ENCODE measurements at regions not wholly inside any gene's neighbourhood (a gene's known extent, or its start where the extent isn't known, plus 50 kb on each side); places are given as distances from the start of the nearest gene placed in this dataset.

GRCh38 chr18:42165922-42166513, 211.0 kb downstream of the PIK3C3 start:
- H3K4me3 ChIP-seq: no peak overlapping the region
- H3F3A ChIP-seq (ENCODE audit: insufficient read depth, low read depth): no peaks in the 10 kb centered on the region
- no peak for DNase-seq
- no peaks in the 10 kb centered on the region for H3K9me3 ChIP-seq (ENCODE audit: insufficient read depth, low read depth)
- no peaks in the 10 kb centered on the region for H3K9me2 ChIP-seq (ENCODE audit: insufficient read depth)
- TF ChIP-seq CTCF (conservative IDR thresholded peaks at IDR 0.05): no peak
- no peak for TF ChIP-seq EZH2 (IDR thresholded peaks at IDR 0.05; ENCODE audit: low read depth)
- ChIA-PET CTCF (no interaction called here), POLR2A (ENCODE audit: unreplicated experiment) (no interaction called here)
- H3K27me3 ChIP-seq (ENCODE audit: insufficient read depth, low read depth): no peaks in the 10 kb centered on the region
- no peaks in the 10 kb centered on the region for H4K20me1 ChIP-seq (ENCODE audit: insufficient read depth)
- no TSS peak for BruUV-seq (replicated peaks)
- H2AFZ ChIP-seq: no peak overlapping the region
- intact Hi-C loops (cut with micrococcal nuclease; ENCODE audit: unreplicated experiment): no loop called here
- no peaks in the 10 kb centered on the region for H3K36me3 ChIP-seq (ENCODE audit: low read depth)
- no peaks in the 10 kb centered on the region for H3K79me2 ChIP-seq (ENCODE audit: low read depth)
- no peak overlapping the region for H3K4me2 ChIP-seq
- H3K27ac ChIP-seq: no peak overlapping the region
- no peaks in the 10 kb centered on the region for H3K4me1 ChIP-seq (replicated peaks; ENCODE audit: insufficient read depth)

- Histone ChIP-seq H3K27me3 (ENCODE audit: insufficient read depth, low read depth) (no peaks in the 10 kb centered on the region), H3K4me3 (no peak overlapping the region), H3K79me2 (ENCODE audit: low read depth) (no peaks in the 10 kb centered on the region), H4K20me1 (ENCODE audit: insufficient read depth) (no peaks in the 10 kb centered on the region), H3K4me1 (replicated peaks; ENCODE audit: insufficient read depth) (no peaks in the 10 kb centered on the region), H3F3A (ENCODE audit: insufficient read depth, low read depth) (no peaks in the 10 kb centered on the region), H3K9me2 (ENCODE audit: insufficient read depth) (no peaks in the 10 kb centered on the region), H3K4me2 (no peak overlapping the region), H2AFZ (no peak overlapping the region), H3K9me3 (ENCODE audit: insufficient read depth, low read depth) (no peaks in the 10 kb centered on the region), H3K27ac (no peak overlapping the region), H3K36me3 (ENCODE audit: low read depth) (no peaks in the 10 kb centered on the region)
- no TSS peak for BruUV-seq (replicated peaks)
- intact Hi-C loops (cut with micrococcal nuclease; ENCODE audit: unreplicated experiment): no loop called here
- ChIA-PET POLR2A (ENCODE audit: unreplicated experiment) (no interaction called here), CTCF (no interaction called here)
- no peak for DNase-seq
- no peak for TF ChIP-seq EZH2 (IDR thresholded peaks at IDR 0.05; ENCODE audit: low read depth)
- TF ChIP-seq CTCF (conservative IDR thresholded peaks at IDR 0.05): no peak
Observed at GRCh38 chr18:42168487-42168886, 213.5 kb downstream of the PIK3C3 start.

- H3K9me3 ChIP-seq (ENCODE audit: insufficient read depth, low read depth): no peaks in the 10 kb centered on the region
- H3F3A ChIP-seq (ENCODE audit: insufficient read depth, low read depth): no peaks in the 10 kb centered on the region
- no peak overlapping the region for H3K4me2 ChIP-seq
- no peak overlapping the region for H3K4me3 ChIP-seq
- POLR2A ChIA-PET (ENCODE audit: unreplicated experiment): no interaction called here
- no peaks in the 10 kb centered on the region for H3K9me2 ChIP-seq (ENCODE audit: insufficient read depth)
- no peak overlapping the region for H3K27ac ChIP-seq
- BruUV-seq (replicated peaks): no TSS peak
- H3K4me1 ChIP-seq (replicated peaks; ENCODE audit: insufficient read depth): no peaks in the 10 kb centered on the region
- no peaks in the 10 kb centered on the region for H3K27me3 ChIP-seq (ENCODE audit: insufficient read depth, low read depth)
- CTCF ChIA-PET: no interaction called here
- intact Hi-C loops (cut with micrococcal nuclease; ENCODE audit: unreplicated experiment): no loop called here
- H3K36me3 ChIP-seq (ENCODE audit: low read depth): no peaks in the 10 kb centered on the region
- DNase-seq: no peak
- no peak for TF ChIP-seq CTCF (conservative IDR thresholded peaks at IDR 0.05)
- no peaks in the 10 kb centered on the region for H3K79me2 ChIP-seq (ENCODE audit: low read depth)
- H2AFZ ChIP-seq: no peak overlapping the region
- no peaks in the 10 kb centered on the region for H4K20me1 ChIP-seq (ENCODE audit: insufficient read depth)
Observed at GRCh38 chr18:42168907-42169306, 213.9 kb downstream of the PIK3C3 start.
